ENCODE measurements at regions not wholly inside any gene's neighbourhood (a gene's known extent, or its start where the extent isn't known, plus 50 kb on each side); places are given as distances from the start of the nearest gene placed in this dataset.
"Not testable (repeated sequence)": the region's sequence is repeated elsewhere in the genome, so short reads cannot be mapped to it uniquely, and the experiment has no call there.

DNA sequence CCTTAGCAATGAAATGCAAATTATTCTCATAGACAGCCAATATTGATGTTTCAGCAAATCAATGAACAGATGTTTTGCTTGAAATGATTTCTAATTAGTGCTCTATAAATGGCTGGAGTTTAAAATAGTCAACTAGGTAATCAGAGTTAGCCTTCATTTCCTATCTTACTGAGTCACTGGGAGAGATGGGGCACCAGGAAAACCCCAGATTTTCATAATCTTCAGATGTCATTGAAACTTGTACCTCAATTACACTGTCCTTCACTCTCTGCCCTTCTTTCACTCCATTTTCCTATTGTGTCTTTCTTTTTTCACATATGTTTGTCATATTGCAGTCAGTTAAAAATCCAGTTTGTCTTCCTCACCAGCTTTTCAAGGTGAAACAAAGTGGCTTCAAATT is 92.7 kb downstream of the C12orf75 start:
- no peak for DNase-seq (ENCODE audit: low spot score)

DNA sequence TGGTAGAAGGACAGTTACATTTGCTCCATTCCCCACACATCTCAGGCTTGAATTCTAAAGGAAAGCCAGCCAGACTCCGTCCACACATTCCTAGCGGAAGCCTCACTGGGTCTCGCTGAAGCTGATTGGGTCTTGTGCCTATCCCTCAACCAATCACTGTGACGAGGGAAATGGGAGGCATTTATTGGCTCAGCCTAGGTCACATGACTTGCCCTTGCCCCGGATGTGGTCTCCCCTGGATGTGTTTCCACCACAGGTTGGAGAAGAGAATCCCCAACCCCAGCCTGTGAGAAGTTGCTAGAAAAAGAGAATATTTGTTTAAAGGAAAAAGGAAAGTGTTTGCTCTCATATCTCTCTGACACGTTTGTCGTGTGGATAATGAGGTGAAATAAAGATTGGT is 93.4 kb downstream of the C12orf75 start:
- no peak for DNase-seq (ENCODE audit: low spot score)

DNA sequence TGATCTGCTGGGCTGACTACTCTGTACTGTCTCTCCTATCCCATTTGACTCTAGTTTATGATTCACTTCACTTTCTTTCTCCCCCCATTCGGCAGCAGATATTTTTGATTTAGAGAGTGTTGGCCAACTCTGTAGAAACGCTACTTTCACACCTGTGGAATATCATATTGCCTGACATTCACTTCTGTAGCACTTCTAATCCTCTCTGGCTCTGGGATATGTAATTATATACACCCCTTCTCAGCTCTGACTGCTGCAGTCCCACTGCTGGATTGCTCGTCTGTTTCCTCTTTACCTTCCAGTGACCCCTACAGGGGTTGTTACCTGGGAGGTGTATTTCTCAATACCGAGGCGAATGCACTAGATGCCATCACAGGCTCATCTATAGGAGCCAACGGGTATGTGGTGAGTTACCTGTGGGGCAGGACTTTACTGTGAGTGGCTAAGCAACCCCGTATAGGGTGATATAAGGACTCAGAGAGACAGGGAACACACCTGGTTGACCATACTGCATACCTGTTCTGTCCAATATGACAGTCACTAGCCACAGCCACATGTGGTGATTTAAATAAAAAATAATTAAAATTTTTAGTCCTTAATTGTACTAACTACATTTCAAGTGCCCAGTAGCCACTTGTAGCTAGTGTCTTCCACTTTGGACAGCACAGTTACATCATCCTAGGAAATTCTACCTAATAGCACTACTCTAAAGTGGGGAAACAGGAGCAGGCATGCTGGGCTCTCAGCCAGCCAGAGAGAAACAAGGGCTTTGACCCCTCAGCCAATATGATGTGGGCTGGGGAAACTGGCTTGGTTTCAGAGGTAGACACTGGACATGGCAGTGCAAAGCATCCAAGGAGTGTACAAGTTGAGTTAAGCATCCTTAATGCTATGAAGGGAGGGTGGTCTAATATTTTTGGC is 95.0 kb downstream of the C12orf75 start:
- no peak for DNase-seq (ENCODE audit: low spot score)

GRCh38 chr12:105426766-105427165 is 96.3 kb downstream of the C12orf75 start:
- DNase-seq (ENCODE audit: low spot score): no peak

- DNase-seq (ENCODE audit: low spot score): peak; percentile 48
These were observed 97.4 kb downstream of the C12orf75 start for GRCh38 chr12:105427883-105428282.

DNA sequence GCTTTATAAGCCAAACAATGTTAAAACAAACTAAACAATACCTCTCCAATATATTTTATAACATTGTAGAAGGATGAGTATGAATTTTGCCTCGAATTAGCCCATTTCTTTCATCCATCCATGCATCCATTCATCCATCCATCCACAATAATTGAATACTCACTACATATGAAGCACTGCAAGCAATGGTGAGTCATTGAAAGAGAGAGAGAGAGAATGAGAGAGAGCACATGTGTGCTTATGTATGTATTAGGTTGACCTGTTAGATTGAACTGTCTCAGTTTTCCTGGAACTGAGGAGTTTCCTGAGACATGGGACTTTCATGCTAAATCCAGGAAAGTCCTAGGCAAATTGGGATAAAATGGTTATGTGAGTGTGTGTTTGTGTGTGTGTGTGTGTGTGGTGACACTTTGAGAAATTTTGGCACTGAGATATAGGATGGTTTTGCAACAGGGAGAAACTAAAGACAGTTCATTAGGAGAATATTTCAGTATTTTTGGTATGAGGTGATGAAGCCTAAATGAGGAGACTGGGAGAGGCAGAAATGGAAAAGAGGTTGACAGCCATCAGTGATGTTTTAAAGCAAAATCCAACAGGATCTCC is 98.4 kb downstream of the C12orf75 start:
- no peak for DNase-seq (ENCODE audit: low spot score)

GRCh38 chr12:105429511-105429910 is 99.0 kb downstream of the C12orf75 start:
- no peak for DNase-seq (ENCODE audit: low spot score)

GRCh38 chr12:105431537-105432100 is 101.1 kb downstream of the C12orf75 start:
- no peak for DNase-seq (ENCODE audit: low spot score)

DNA sequence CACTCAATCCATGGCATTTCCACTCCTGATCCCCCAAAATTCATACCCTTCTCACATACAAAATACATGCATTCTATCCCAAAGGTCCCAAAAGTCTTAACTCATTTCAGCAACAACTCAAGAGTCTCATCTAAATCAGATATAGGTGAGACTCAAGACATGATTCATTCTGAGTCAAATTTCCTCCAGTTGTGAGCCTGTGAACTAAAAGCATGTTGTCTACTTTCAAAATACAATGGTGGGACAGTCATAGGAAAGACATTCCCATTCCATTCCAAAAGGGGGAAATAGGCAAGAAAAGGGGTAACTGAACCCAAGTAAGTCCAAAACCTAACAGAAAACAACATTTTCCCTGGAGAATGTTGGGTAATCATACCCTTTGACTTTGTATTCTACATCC is 103.3 kb downstream of the C12orf75 start:
- DNase-seq (ENCODE audit: low spot score): no peak

DNA sequence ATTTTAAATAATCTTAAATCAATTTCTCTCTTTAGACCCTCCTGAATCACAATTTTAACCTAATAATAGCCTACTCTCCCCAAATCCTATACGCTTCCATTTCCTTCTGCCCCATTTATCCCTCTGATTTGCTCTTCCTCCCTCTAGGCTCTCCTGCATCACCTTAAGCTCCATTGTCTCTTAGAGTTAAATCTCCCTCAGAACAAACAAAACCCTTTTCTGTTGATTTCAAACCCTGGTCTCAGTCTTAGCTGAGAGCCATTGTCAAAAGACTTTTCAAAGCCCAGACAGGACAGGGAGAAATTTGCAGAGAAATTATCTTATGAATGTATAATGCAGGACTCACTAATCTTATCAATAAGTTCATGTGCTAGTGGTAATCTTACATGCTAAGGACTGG is 106.1 kb downstream of the C12orf75 start:
- DNase-seq (ENCODE audit: low spot score): no peak

DNA sequence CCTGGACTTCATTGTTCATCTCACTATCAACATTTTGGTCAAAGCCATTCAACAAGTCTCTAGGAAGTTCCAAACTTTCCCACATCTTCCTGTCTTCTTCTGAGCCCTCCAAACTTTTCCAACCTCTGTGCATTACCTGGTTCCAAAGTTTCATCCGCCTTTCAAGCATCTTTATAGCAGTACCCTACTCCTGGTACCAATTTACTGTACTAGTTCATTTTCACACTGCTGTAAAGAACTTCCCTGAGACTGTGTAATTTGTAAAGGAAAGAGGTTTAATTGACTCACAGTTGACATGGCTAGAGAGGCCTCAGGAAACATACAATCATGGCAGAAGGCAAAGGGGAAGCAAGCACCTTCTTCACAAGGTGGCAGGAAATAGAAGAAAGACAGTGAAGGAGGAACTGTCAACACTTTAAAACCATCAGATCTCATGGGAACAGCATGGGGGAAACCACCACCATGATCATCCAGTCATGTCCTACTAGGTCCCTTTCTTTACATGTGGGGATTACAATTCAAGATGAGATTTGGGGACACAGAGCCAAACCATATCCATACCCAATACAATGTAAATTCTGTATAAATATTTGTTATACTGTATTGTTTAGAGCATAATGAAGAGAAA is 109.7 kb downstream of the C12orf75 start:
- DNase-seq (ENCODE audit: low spot score): no peak

- no peak for DNase-seq (ENCODE audit: low spot score)
These were observed 113.5 kb downstream of the C12orf75 start for GRCh38 chr12:105443802-105444652.

DNA sequence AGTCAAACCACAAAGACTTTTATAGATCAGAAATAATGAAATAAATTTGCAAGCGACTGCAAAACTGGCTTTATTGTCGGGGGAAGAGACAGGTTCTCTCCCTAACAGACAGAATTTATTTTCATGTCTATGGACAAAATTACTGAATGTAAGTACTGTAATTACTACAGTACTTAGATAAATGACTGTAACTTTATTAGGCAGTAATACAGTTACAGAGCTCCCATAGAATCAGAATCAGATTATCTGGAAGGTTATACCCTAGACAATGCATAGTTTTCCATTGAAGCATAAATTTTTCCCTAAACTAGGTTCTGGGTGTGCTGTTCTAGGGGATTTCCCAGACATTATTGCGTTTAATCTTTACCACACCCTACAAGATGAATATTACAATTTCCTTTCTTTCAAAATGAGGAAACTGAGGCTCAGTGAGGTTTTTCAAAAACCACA is 114.2 kb downstream of the C12orf75 start:
- DNase-seq (ENCODE audit: low spot score): no peak

GRCh38 chr12:105445249-105445648 is 114.8 kb downstream of the C12orf75 start:
- no peak for DNase-seq (ENCODE audit: low spot score)

- peak; percentile 43 for DNase-seq (ENCODE audit: low spot score)
These were observed 115.2 kb downstream of the C12orf75 start for GRCh38 chr12:105445649-105446048.

DNA sequence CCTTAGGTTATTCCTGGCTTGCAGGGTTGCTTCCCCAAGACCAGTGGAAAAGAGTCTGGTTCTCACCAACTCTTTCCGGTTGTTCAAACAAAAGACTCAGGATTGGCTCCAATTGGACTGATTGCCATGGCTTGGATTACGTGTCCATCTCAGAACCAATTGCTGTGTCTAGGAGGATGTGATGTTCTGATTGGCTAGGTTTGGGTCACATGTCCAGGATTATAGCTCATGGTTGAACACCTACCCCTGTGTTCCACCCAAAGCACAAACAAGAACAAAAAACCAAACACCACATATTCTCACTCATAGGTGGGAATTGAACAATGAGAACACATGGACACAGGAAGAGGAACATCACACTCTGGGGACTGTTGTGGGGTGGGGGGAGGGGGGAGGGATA is 116.0 kb downstream of the C12orf75 start:
- DNase-seq (ENCODE audit: low spot score): not testable (repeated sequence)

GRCh38 chr12:105449431-105449830 is 118.9 kb downstream of the C12orf75 start:
- DNase-seq (ENCODE audit: low spot score): no peak

- peak; percentile 81 for DNase-seq (ENCODE audit: low spot score)
These were observed 120.7 kb downstream of the C12orf75 start for GRCh38 chr12:105451211-105451610.

GRCh38 chr12:105451798-105452197 is 121.3 kb downstream of the C12orf75 start:
- DNase-seq (ENCODE audit: low spot score): no peak

DNA sequence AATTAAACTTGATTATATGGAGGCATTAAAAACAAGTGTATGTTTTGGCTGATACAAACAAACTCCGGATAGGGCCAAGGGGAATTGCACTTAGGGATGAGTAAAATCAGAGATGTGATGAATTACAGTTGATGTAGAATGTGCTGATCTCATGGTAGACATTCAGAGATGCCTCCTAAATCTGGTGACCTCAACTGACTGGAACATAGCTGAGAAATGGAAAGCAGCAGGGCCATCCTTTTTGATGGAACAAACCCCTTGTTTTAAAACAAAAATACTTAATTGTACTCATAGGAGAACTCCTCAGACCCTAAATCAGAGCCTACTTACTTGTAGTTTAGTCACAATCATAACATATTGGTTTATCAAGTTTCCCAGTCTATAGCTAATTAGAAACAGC is 122.8 kb downstream of the C12orf75 start:
- peak; percentile 9 for DNase-seq (ENCODE audit: low spot score)

GRCh38 chr12:105454688-105455087 is 124.2 kb downstream of the C12orf75 start:
- DNase-seq (ENCODE audit: low spot score): no peak

DNA sequence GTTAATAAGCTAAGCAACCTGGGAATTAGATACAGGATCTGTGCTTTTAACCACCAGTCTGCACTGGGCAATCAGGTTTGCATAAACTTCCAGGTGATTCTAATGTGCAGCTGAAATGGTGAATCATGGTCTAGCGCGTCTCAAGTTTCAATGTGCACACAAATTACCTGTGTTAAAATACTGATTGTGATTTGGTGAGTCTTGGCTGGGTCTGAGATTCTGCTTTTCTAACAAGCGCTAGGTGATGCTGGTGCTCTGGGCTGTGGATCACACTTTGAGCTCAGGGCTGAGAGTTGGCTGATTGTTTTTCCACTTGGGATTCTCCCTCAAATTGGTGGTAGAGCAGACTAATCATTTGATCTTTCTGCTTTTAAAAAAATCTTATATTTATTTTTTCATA is 124.8 kb downstream of the C12orf75 start:
- DNase-seq (ENCODE audit: low spot score): no peak
